NOMO-1 treated with dmso at 0.1 percent for 144 hours (cell line): ENCODE measurements at regions not wholly inside any gene's neighbourhood (a gene's known extent, or its start where the extent isn't known, plus 50 kb on each side); places are given as distances from the start of the nearest gene placed in this dataset.
"Not testable (repeated sequence)": the region's sequence is repeated elsewhere in the genome, so short reads cannot be mapped to it uniquely, and the experiment has no call there.

ENCODE experiments used
- DNase-seq: peaks from one replicate; lab custom pipeline; 2025; ENCODE audit not compliant: unreplicated experiment; lab: John Stamatoyannopoulos, UW

DNA sequence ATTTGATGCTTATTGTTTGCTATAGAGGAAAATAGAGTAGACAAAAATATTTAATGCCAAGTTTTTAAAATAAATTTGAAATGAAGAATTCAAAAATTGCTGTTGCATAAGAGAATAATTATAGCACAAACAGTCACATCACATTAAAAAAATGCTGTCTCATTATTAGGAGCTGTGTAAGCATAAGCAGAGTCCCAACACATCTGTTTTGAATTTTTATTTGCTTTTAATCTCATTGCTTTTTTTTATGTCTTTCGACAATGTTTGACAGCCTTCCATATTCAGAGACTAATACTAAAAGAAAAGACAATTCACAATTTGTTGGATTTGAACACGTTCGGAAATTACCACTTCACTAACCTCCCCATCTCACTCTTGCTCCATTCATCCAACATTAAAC, 143.5 kb downstream of the TFPI2 start:
- DNase-seq: no peak

- DNase-seq: no peak
Measured at GRCh38 chr7:93739424-93739823, 151.1 kb downstream of the TFPI2 start.

- DNase-seq: no peak
Measured at GRCh38 chr7:93737953-93738352, 152.6 kb downstream of the TFPI2 start.

GRCh38 chr7:93736668-93737369, 153.7 kb downstream of the TFPI2 start:
- no peak for DNase-seq

GRCh38 chr7:93728292-93728691, 153.8 kb upstream of the CALCR start:
- DNase-seq: no peak

- DNase-seq: no peak
Measured at GRCh38 chr7:93725954-93726353, 151.4 kb upstream of the CALCR start.

- DNase-seq: no peak
Measured at GRCh38 chr7:93723424-93724124, 149.1 kb upstream of the CALCR start.

DNA sequence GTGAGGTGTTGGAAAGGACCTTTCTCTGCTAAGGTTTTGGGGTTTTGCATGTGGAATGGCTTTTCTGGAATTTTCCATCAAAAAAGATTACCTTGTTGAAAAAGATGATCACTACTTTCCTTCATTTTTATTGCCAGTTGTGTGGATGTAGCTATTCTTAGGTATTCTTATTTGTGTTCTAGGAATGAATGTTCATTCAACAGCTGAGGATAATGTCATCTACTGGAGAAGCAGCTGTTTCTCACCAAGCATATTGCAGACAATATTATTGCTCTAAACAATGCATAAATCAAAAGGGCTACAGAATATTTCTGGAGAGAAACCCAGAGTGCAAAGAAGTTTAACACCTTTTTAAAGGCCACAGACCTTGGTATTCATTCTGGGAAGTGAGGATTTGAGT, 145.6 kb upstream of the CALCR start:
- DNase-seq: no peak

DNA sequence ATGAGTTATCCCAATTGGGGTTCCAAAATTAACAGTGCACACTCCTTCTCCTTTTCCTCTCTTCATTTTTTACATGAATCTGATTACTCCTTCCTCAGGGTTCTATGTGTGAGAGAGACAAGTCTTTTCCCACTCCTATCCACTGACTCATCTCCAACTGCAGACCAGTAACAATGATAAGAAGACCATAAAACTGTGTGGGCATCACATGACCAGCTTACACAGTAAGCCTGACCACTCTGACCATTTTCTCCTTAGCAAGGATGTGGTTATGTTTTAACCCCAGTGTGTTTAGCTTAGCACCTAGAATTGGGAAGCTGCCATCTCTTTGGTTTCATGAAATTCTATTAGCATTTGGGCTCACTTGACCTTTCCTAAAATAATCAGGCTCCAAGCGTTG, 145.0 kb upstream of the CALCR start:
- no peak for DNase-seq

DNA sequence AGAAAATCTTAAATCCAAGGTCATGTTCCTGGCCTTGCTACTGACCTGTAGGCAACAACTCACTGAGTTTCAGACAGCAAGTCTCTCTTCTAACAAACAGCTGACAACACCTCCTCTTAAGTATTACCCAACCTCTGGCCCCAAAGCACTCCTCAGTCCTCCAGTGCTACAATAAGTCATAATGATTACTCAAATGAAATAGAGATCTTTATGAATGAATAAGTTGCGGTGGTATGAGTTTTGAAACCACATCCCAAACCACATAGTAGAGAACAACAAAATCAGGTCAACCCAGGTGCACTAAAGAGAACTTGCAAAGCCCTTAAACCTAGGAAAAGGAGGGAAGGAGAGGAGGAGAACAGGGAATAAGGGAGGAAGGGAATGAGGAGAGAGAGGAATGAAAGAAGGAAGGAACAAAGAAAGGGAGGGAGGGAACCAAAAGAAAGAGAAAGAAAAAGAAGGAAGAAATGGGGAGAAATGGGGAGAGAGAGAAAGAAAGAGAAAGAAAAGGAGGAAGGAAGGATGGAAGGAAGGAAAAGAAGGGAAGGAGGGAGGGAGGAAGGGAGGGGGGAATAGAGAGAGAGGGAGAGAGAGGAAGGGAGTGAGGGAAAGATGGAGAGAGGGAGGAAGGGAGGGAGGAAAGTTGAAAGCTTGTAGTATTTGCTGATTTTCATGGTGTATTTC, 142.8 kb upstream of the CALCR start:
- DNase-seq: no peak

DNA sequence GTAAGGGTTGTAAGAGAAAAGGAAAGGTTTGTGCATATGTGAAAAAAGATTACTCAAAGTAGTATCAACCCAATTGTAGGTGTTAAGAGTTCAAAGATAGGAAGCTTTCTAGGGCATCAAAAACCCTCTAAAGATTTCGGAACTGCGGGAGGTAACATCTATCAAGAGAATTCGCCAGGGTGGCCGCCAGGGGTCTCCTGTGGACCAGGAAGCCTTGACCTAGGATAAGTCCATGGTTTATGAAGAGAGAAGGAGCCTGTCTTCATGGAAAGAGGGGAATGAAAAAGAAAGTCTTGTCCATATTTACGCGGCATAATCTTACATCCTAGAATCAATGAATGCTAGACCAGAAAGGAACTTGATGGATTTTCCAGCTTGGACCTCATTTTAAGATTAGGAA, 140.7 kb upstream of the CALCR start:
- DNase-seq: peak; percentile 31

DNA sequence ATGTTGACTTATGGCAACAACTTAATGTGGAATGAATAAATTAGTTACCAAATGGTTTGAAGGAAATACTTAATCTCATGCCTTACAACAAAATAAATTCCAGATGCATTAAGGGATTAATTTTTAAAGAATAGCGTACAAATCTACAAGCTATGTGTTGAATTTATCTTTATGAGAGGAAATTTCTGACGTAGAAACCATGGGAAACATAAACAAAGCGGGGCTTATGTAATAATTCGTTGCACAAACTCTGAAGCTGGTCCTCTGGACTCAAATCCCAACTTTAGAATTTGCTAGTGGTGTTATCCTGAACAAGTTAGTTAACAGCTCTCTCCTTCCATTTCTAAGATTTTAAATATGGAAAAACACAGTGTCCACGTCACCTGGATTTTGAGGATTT, 137.4 kb upstream of the CALCR start:
- DNase-seq: no peak

GRCh38 chr7:93708255-93708654, 133.7 kb upstream of the CALCR start:
- DNase-seq: not testable (repeated sequence)

- no peak for DNase-seq
Measured at GRCh38 chr7:93707249-93707648, 132.7 kb upstream of the CALCR start.

DNA sequence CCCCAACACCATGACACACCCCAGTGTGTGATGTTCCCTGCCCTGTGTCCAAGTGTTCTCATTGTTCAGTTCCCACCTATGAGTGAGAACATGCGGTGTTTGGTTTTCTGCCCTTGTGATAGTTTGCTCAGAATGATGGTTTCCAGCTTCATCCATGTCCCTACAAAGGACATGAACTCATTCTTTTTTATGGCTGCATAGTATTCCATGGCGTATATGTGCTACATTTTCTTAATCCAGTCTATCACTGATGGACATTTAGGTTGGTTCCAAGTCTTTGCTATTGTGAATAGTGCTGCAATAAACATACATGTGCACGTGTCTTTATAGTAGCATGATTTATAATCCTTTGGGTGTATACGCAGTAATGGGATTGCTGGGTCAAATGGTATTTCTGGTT, 131.6 kb upstream of the CALCR start:
- not testable (repeated sequence) for DNase-seq

GRCh38 chr7:93704217-93704616, 129.7 kb upstream of the CALCR start:
- no peak for DNase-seq

GRCh38 chr7:93697901-93698300, 123.4 kb upstream of the CALCR start:
- no peak for DNase-seq

DNA sequence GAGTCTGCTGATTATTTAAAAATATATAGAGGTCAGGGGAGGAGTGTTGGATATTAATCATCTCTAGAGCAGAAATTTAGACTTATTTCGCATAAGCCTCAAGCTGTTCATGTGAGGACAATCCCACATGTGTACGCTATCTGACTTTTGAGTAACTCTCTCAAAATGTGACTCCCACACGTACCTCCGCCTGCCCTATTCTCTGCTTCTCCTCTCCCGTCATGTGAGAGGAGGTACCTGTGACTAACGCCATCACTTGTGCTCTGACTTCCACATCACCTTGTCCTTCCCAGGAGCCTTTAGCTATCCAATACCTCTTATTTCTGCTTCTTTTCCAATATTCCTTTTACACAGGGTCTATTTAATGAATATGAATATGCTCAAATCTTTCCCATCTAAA, 119.3 kb upstream of the CALCR start:
- no peak for DNase-seq

DNA sequence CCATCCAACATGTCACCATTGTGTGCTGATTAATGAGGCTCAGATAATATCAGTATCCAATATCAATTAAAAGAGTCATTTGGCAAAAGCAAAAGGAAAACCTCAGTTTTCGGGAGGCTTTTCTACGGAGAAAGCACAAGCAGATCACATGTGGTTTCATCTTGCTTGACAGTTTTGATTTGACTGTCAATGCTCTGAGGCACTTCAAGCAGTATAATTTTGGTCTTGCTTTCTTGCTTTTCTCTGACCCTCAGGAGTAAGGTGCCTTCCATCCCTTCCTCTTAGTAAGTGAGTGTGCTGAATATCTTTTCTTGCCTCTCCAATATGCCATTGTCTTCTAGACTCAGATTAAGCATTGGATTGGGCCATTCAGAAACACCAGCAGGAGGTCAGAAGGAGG, 115.5 kb upstream of the CALCR start:
- DNase-seq: no peak

- no peak for DNase-seq
Measured at GRCh38 chr7:93678185-93678584, 103.7 kb upstream of the CALCR start.

- DNase-seq: no peak
Measured at GRCh38 chr7:93663561-93664299, 89.2 kb upstream of the CALCR start.

- not testable (repeated sequence) for DNase-seq
Measured at GRCh38 chr7:93658163-93658562, 83.6 kb upstream of the CALCR start.
